Stomach (tissue), 4 donors: ENCODE measurements at regions not wholly inside any gene's neighbourhood (a gene's known extent, or its start where the extent isn't known, plus 50 kb on each side); places are given as distances from the start of the nearest gene placed in this dataset.

Source experiments
- EP300 ChIP-seq: sonication (generic); formaldehyde crosslinking; IDR thresholded peaks from one replicate; pipeline ENCODE4 v1.6.1; 2017; ENCODE audit warnings: antibody characterized with exemption
- POLR2A ChIP-seq, 4 donors: fragments of 450-650 bp; IDR thresholded peaks; one replicate each; pipeline ENCODE4 v1.6.1; 2016; ENCODE audit warnings: antibody characterized with exemption in 4 of 4, control low read depth in 2 of 4, mild to moderate bottlenecking in 1 of 4, moderate library complexity in 1 of 4
- POLR2AphosphoS5 ChIP-seq, 3 donors: sonication (generic); formaldehyde crosslinking; IDR thresholded peaks; one replicate each; pipeline ENCODE4 v1.6.1; 2016; ENCODE audit warnings: antibody characterized with exemption in 3 of 3
- TF ChIP-seq, protein P1 (sequence below), 7 experiments: fragments of 450-650 bp in 4 of 7; fragments of 200-600 bp in 3 of 7; sonication (generic) in 3 of 7; IDR thresholded peaks; one replicate each; pipeline ENCODE4 v1.5.1; 2016 to 2019; ENCODE audit warnings: antibody characterized with exemption in 7 of 7, control low read depth in 2 of 7, mild to moderate bottlenecking in 1 of 7

DNA sequence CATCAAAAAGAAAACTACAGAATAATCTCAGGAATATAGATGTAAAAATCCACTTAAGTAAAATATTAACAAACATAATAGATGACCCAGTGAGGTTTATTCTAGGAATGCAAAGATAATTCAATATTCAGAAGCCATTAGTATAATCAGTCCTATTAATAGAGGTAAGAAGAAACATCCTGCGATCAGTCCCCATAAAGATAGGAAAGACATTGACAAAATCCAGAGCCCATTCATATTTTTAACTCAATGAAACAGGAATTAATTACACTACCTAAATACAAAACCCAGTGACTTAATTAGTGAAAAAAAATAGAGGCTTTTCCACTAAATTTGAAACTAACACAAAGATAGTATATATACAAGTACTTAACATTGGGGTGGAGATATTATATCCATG lies 321.4 kb upstream of the INTU start:
- TF ChIP-seq, protein P1, sequence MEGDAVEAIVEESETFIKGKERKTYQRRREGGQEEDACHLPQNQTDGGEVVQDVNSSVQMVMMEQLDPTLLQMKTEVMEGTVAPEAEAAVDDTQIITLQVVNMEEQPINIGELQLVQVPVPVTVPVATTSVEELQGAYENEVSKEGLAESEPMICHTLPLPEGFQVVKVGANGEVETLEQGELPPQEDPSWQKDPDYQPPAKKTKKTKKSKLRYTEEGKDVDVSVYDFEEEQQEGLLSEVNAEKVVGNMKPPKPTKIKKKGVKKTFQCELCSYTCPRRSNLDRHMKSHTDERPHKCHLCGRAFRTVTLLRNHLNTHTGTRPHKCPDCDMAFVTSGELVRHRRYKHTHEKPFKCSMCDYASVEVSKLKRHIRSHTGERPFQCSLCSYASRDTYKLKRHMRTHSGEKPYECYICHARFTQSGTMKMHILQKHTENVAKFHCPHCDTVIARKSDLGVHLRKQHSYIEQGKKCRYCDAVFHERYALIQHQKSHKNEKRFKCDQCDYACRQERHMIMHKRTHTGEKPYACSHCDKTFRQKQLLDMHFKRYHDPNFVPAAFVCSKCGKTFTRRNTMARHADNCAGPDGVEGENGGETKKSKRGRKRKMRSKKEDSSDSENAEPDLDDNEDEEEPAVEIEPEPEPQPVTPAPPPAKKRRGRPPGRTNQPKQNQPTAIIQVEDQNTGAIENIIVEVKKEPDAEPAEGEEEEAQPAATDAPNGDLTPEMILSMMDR (IDR thresholded peaks at IDR 0.05): no peak
- TF ChIP-seq POLR2A (IDR thresholded peaks at IDR 0.05): no peak
- no peak for TF ChIP-seq POLR2AphosphoS5 (IDR thresholded peaks at IDR 0.05)
- TF ChIP-seq EP300: no peak
